GM12878 (cell line): ENCODE measurements at regions not wholly inside any gene's neighbourhood (a gene's known extent, or its start where the extent isn't known, plus 50 kb on each side); places are given as distances from the start of the nearest gene placed in this dataset.

Source experiments
- BHLHE40 ChIP-seq, 2 experiments: fragments of 450-650 bp in 1 of 2; IDR thresholded peaks; 2 replicates each; pipeline ENCODE4 v1.6.1; 2011 to 2017; ENCODE audit warnings: low read depth in 2 of 2, borderline replicate concordance in 1 of 2, improper control_type of control experiment in 1 of 2, low read length in 1 of 2, mild to moderate bottlenecking in 1 of 2
- HDGF ChIP-seq: fragments of 450-650 bp; IDR thresholded peaks from 2 replicates; pipeline ENCODE4 v1.6.1; 2016; ENCODE audit warnings: antibody characterized with exemption
- MEF2A ChIP-seq: IDR thresholded peaks from 2 replicates; pipeline ENCODE4 v1.6.1; 2011; ENCODE audit warnings: low read depth, mild to moderate bottlenecking, low read length, moderate library complexity; ENCODE audit not compliant: insufficient read depth

DNA sequence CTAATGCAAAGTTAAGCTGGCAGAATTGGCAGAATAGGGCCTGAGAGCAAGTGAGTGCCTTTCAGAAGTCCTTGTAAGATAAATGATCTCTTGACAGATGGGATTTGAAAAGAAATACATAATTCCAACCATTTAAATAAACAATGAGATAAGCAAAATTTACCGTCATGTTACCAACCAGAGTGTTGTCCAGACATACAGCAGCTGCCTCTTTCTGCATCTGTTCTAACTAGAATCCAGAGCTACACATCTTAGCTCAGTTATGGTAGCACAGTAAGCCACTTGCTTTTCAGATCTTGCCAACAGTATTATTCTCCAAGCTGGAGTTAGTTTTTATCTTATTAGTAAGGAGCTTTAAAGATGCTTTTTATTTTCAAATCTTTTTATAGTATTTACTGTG lies 179.6 kb downstream of the BARD1 start (continued):
- TF ChIP-seq MEF2A = no peak
- TF ChIP-seq HDGF = no peak
- no peak for TF ChIP-seq BHLHE40 (IDR thresholded peaks at IDR 0.05; ENCODE audit: borderline replicate concordance in 1 of 2, low read depth in 2 of 2, low read length in 1 of 2)
- TF ChIP-seq, all 136 proteins: peak for 0
